IMR-90 (cell line): ENCODE measurements at regions not wholly inside any gene's neighbourhood (a gene's known extent, or its start where the extent isn't known, plus 50 kb on each side); places are given as distances from the start of the nearest gene placed in this dataset. TPM values are rescaled to one million over a fixed set of nuclear protein-coding genes. Genes with fewer than 3 reads are reported as not detected.

Experiments
- ATAC-seq: fragments of 200-7000 bp; cut with Tn5 transposase; 2 replicates; pipeline ENCODE4 v1.9.1; 2020; ENCODE audit warnings: low read depth, mild to moderate bottlenecking, moderate library complexity
- BruUV-seq: library from RNA; stranded (reverse); fragments of 400-500 nt; replicated peaks from 2 replicates; lab custom pipeline; 2021; lab: Mats Ljungman, UMichigan
- CTCF ChIA-PET: fragments of 300-600 bp; formaldehyde crosslinking; extraction: SDS; loops from one replicate; lab custom pipeline; 2021; ENCODE audit warnings: antibody characterized with exemption; lab: Yijun Ruan, JAX
- POLR2A ChIA-PET: fragments of 300-600 bp; sonication (Branson Sonifier 250); formaldehyde crosslinking; loops from one replicate; lab custom pipeline; 2022; ENCODE audit warnings: antibody characterized with exemption; ENCODE audit not compliant: unreplicated experiment; lab: Charles Lee
- DNase-seq: peaks from one replicate; pipeline ENCODE4 v3.0.0; 2013
- H2AFZ ChIP-seq: replicated peaks from 2 replicates; pipeline ENCODE3; 2013; ENCODE audit warnings: low read length, mild to moderate bottlenecking; ENCODE audit not compliant: poor library complexity
- H2AK5ac ChIP-seq: 2 replicates; pipeline ENCODE4 v1.6.1; 2013; ENCODE audit warnings: low read depth, low read length, inconsistent platforms
- H2AK9ac ChIP-seq: replicated peaks from 2 replicates; pipeline ENCODE3; 2013; ENCODE audit warnings: mild to moderate bottlenecking, low read depth, low read length, moderate library complexity; ENCODE audit not compliant: poor library complexity
- H2BK120ac ChIP-seq: 2 replicates; pipeline ENCODE4 v1.6.1; 2013; ENCODE audit warnings: low read depth, low read length, inconsistent platforms
- H2BK15ac ChIP-seq: 3 replicates; pipeline ENCODE4 v1.6.1; 2013; ENCODE audit warnings: low read depth, low read length, inconsistent platforms
- H2BK20ac ChIP-seq: 2 replicates; pipeline ENCODE4 v1.6.1; 2013; ENCODE audit warnings: low read depth, mild to moderate bottlenecking, inconsistent platforms, low read length, moderate library complexity
- H2BK5ac ChIP-seq: 2 replicates; pipeline ENCODE4 v1.6.1; 2013; ENCODE audit warnings: mild to moderate bottlenecking, low read depth, low read length, inconsistent platforms; ENCODE audit not compliant: poor library complexity, severe bottlenecking
- H3K14ac ChIP-seq: replicated peaks from 2 replicates; pipeline ENCODE4 v1.6.1; 2013; ENCODE audit warnings: low read depth, low read length, inconsistent platforms
- H3K18ac ChIP-seq: 2 replicates; pipeline ENCODE4 v1.6.1; 2013; ENCODE audit warnings: low read depth, low read length, control low read depth
- H3K23ac ChIP-seq: 2 replicates; pipeline ENCODE4 v1.6.1; 2013; ENCODE audit warnings: low read depth, low read length, inconsistent platforms
- H3K27ac ChIP-seq: 2 replicates; pipeline ENCODE4 v1.5.1; 2013; ENCODE audit warnings: mild to moderate bottlenecking, control low read depth, low read length; ENCODE audit not compliant: insufficient read depth
- H3K27me3 ChIP-seq: 2 replicates; pipeline ENCODE4 v1.6.1; 2013; ENCODE audit warnings: low read length; ENCODE audit not compliant: control insufficient read depth, insufficient read depth
- H3K36me3 ChIP-seq: 2 replicates; pipeline ENCODE4 v1.6.1; 2013; ENCODE audit warnings: low read length, mixed read lengths; ENCODE audit not compliant: control insufficient read depth, insufficient read depth
- H3K4ac ChIP-seq: 2 replicates; pipeline ENCODE4 v1.6.1; 2013; ENCODE audit warnings: low read depth, low read length, inconsistent platforms
- H3K4me1 ChIP-seq: 2 replicates; pipeline ENCODE4 v1.6.1; 2013; ENCODE audit warnings: low read length, mixed read lengths; ENCODE audit not compliant: control insufficient read depth, insufficient read depth
- H3K4me2 ChIP-seq: 2 replicates; pipeline ENCODE4 v1.6.1; 2013; ENCODE audit warnings: low read depth, mild to moderate bottlenecking, control low read depth, low read length, moderate library complexity
- H3K4me3 ChIP-seq: 2 replicates; pipeline ENCODE4 v1.5.1; 2013; ENCODE audit warnings: low read depth, mild to moderate bottlenecking, control low read depth, low read length, moderate library complexity; ENCODE audit not compliant: insufficient read depth
- H3K56ac ChIP-seq: 2 replicates; pipeline ENCODE4 v1.6.1; 2013; ENCODE audit warnings: low read length, inconsistent platforms; ENCODE audit not compliant: insufficient read depth; ENCODE audit errors: extremely low read depth
- H3K79me1 ChIP-seq, 2 experiments: 2 replicates each; pipeline ENCODE4 v1.6.1; 2013; ENCODE audit warnings: low read length in 2 of 2, inconsistent platforms in 1 of 2, low read depth in 1 of 2
- H3K9ac ChIP-seq: 2 replicates; pipeline ENCODE4 v1.6.1; 2013; ENCODE audit warnings: low read depth, low read length, control low read depth
- H3K9me1 ChIP-seq: 2 replicates; pipeline ENCODE4 v1.6.1; 2013; ENCODE audit warnings: low read length, inconsistent platforms; ENCODE audit not compliant: insufficient read depth
- H3K9me3 ChIP-seq: 2 replicates; pipeline ENCODE4 v1.6.1; 2013; ENCODE audit warnings: low read length; ENCODE audit not compliant: control insufficient read depth, insufficient read depth
- H4K20me1 ChIP-seq: 2 replicates; pipeline ENCODE4 v1.6.1; 2013; ENCODE audit warnings: low read length, inconsistent platforms; ENCODE audit not compliant: insufficient read depth
- H4K5ac ChIP-seq: 2 replicates; pipeline ENCODE4 v1.6.1; 2013; ENCODE audit warnings: mild to moderate bottlenecking, low read depth, low read length, control low read depth
- H4K8ac ChIP-seq, 2 experiments: 2 replicates each; pipeline ENCODE4 v1.6.1; 2013; ENCODE audit warnings: low read depth in 2 of 2, low read length in 2 of 2, control low read depth in 1 of 2, inconsistent platforms in 1 of 2
- H4K91ac ChIP-seq: 2 replicates; pipeline ENCODE4 v1.6.1; 2013; ENCODE audit warnings: low read depth, low read length, inconsistent platforms; ENCODE audit not compliant: insufficient read depth
- CHD1 ChIP-seq: IDR thresholded peaks from 2 replicates; pipeline ENCODE4 v1.6.1; 2012; ENCODE audit warnings: low read depth, low read length, improper control_type of control experiment
- CTCF ChIP-seq: conservative IDR thresholded peaks from 2 replicates; pipeline ENCODE4 v1.5.1; 2012; ENCODE audit warnings: mild to moderate bottlenecking, low read depth, low read length, improper control_type of control experiment
- NFE2L2 ChIP-seq: fragments of 150-350 bp; IDR thresholded peaks from 2 replicates; pipeline ENCODE4 v1.6.1; 2016; ENCODE audit warnings: low read depth, mild to moderate bottlenecking, low read length
- RAD21 ChIP-seq: IDR thresholded peaks from 2 replicates; pipeline ENCODE4 v1.6.1; 2012; ENCODE audit warnings: low read length, improper control_type of control experiment
- RCOR1 ChIP-seq: IDR thresholded peaks from 2 replicates; pipeline ENCODE4 v1.6.1; 2012; ENCODE audit warnings: mild to moderate bottlenecking, low read length, improper control_type of control experiment; ENCODE audit not compliant: insufficient replicate concordance
- RFX5 ChIP-seq: IDR thresholded peaks from 2 replicates; pipeline ENCODE4 v1.8.0; 2012; ENCODE audit warnings: low read depth, mild to moderate bottlenecking, low read length, moderate library complexity
- SMC3 ChIP-seq: fragments of 150-350 bp; IDR thresholded peaks from 2 replicates; pipeline ENCODE4 v1.6.1; 2016; ENCODE audit warnings: low read depth, mild to moderate bottlenecking, antibody characterized with exemption, low read length, moderate library complexity
- WGBS, 2 experiments: methylation state at CpG; one replicate each; pipeline versions ENCODE4 v1.1.5 to v1.1.7; 2013; ENCODE audit warnings: missing lambda C conversion rate in 2 of 2; ENCODE audit not compliant: insufficient read length in 1 of 2; ENCODE audit errors: extremely low coverage in 2 of 2; 5-methylcytosine and 5-hydroxymethylcytosine counted together
- dilution Hi-C: fragments of 300-500 bp; cut with HindIII; formaldehyde crosslinking; loops from one replicate; pipeline ENCODE4 v1.14.3; 2018; ENCODE audit warnings: low sequenced_read_pairs; ENCODE audit not compliant: unreplicated experiment
- in situ Hi-C: fragments of 300-500 bp; cut with MboI; formaldehyde crosslinking; loops from 3 replicates; pipeline ENCODE4 v1.14.3; 2019; ENCODE audit warnings: low sequenced_read_pairs, inconsistent platforms, mixed read lengths
- intact Hi-C: fragments of 100-400 bp; cut with micrococcal nuclease; formaldehyde crosslinking; loops from 2 replicates; pipeline ENCODE4 v1.10.0; 2022
- microRNA-seq, 2 experiments: library from miRNA; stranded (forward) in 1 of 2; unstranded in 1 of 2; fragments of 10-50 nt in 1 of 2; fragments of <30 nt in 1 of 2; gene quantifications in 1 of 2; microRNA quantifications in 1 of 2; one replicate each; pipeline versions ENCODE3 to v1.1.0; 2013 to 2020; ENCODE audit not compliant: insufficient read depth in 1 of 2, insufficient read length in 1 of 2, unreplicated experiment in 1 of 2
- small RNA-seq, 5 experiments: library from RNA; depleted of rRNA; stranded (forward); fragments of <200 nt; gene quantifications; one replicate each; pipeline ENCODE3, GENCODE V24; 2012

GRCh38 chrX:138411048-138411447 lies 300.5 kb downstream of the FGF13 start:
- no peak overlapping the region for H3K23ac ChIP-seq
- TF ChIP-seq CTCF (no peak), RCOR1 (no peak), NFE2L2 (no peak), SMC3 (no peak), CHD1 (no peak), RFX5 (no peak), RAD21 (no peak)
- DNase-seq (no peak), ATAC-seq (no peak)
- H2BK15ac ChIP-seq: no peak overlapping the region
- no peak overlapping the region for H3K14ac ChIP-seq
- peaks cover 4% of the 10 kb centered on the region; the same call in 1 of the 2 replicates for H3K9me3 ChIP-seq
- H2AK9ac ChIP-seq: no peak overlapping the region
- no peaks in the 10 kb centered on the region for H3K9me1 ChIP-seq
- H3K18ac ChIP-seq: no peak overlapping the region
- intact Hi-C loops: no loop called here
- in situ Hi-C loops: no loop called here
- no peaks in the 10 kb centered on the region for H3K27me3 ChIP-seq
- no peak overlapping the region for H3K4ac ChIP-seq
- H4K5ac ChIP-seq: no peak overlapping the region
- no peak overlapping the region for H2BK20ac ChIP-seq
- BruUV-seq: no TSS peak
- H3K79me1 ChIP-seq: no peaks in the 10 kb centered on the region
- H2BK120ac ChIP-seq: no peak overlapping the region
- no peak overlapping the region for H2AFZ ChIP-seq
- no peak overlapping the region for H3K27ac ChIP-seq
- no peak overlapping the region for H4K91ac ChIP-seq
- H4K20me1 ChIP-seq: no peaks in the 10 kb centered on the region
- H3K9ac ChIP-seq: no peak overlapping the region
- H3K4me2 ChIP-seq: no peak overlapping the region
- ChIA-PET CTCF (no interaction called here), POLR2A (no interaction called here)
- H4K8ac ChIP-seq: no peak overlapping the region
- no peak overlapping the region for H3K56ac ChIP-seq
- H2BK5ac ChIP-seq: no peak overlapping the region
- WGBS, 2 experiments: no CpG with 5 or more reads among the region's 2 CpGs
- H3K4me1 ChIP-seq: no peaks in the 10 kb centered on the region
- H2AK5ac ChIP-seq: no peak overlapping the region
- H3K36me3 ChIP-seq: no peaks in the 10 kb centered on the region
- dilution Hi-C loops: no loop called here
- no peak overlapping the region for H3K4me3 ChIP-seq

Small RNAs in the stretch of these regions (microRNA-seq; reads per million reads assigned to microRNA genes)
- gene RN7SKP31 (ENCODE audit: insufficient read depth, insufficient read length) (not detected), gene RNU6-985P (ENCODE audit: insufficient read depth, insufficient read length) (not detected)

Small RNAs in the stretch of these regions (small RNA-seq; reads per million reads assigned to genes)
- gene RN7SKP31 (0 reads per million in 5 experiments), gene RNU6-985P (0 reads per million in 5 experiments)
